ENCODE measurements at regions not wholly inside any gene's neighbourhood (a gene's known extent, or its start where the extent isn't known, plus 50 kb on each side); places are given as distances from the start of the nearest gene placed in this dataset.

- no peak overlapping the region for H3K27ac ChIP-seq (ENCODE audit: low read depth, low read length, poor library complexity, severe bottlenecking)
- TF ChIP-seq CTCF (conservative IDR thresholded peaks at IDR 0.05; ENCODE audit: low read depth, low read length) (no peak), EZH2 (IDR thresholded peaks at IDR 0.05; ENCODE audit: borderline replicate concordance, low read depth, low read length, poor library complexity, severe bottlenecking) (no peak)
- H3K4me1 ChIP-seq (ENCODE audit: insufficient read depth, low read length, poor library complexity, severe bottlenecking) = peaks cover 6% of the 10 kb centered on the region
- H3K9me3 ChIP-seq (ENCODE audit: low read depth, low read length, poor library complexity, severe bottlenecking) = no peaks in the 10 kb centered on the region
- no TSS peak for BruUV-seq (replicated peaks)
- intact Hi-C loops (cut with micrococcal nuclease; ENCODE audit: unreplicated experiment) = no loop called here
- no peak for DNase-seq (ENCODE audit: low spot score)
- no peak overlapping the region for H3K4me3 ChIP-seq (ENCODE audit: low read depth, low read length, poor library complexity, severe bottlenecking)
- ChIA-PET CTCF (no interaction called here), POLR2A (ENCODE audit: low non-redundant PET) (no interaction called here)
- no peaks in the 10 kb centered on the region for H3K36me3 ChIP-seq (ENCODE audit: insufficient read depth, low read length, poor library complexity, severe bottlenecking)
- no peaks in the 10 kb centered on the region for H3K27me3 ChIP-seq (replicated peaks; ENCODE audit: insufficient read depth, low read depth, low read length, poor library complexity)
These were observed 84.4 kb downstream of the UNC5CL start for GRCh38 chr6:40954446-40955177.

- TF ChIP-seq CTCF (conservative IDR thresholded peaks at IDR 0.05; ENCODE audit: low read depth, low read length) = no peak
- no peak for TF ChIP-seq EZH2 (IDR thresholded peaks at IDR 0.05; ENCODE audit: borderline replicate concordance, low read depth, low read length, poor library complexity, severe bottlenecking)
- Histone ChIP-seq H3K4me1 (ENCODE audit: insufficient read depth, low read length, poor library complexity, severe bottlenecking) (peaks cover 6% of the 10 kb centered on the region), H3K27me3 (replicated peaks; ENCODE audit: insufficient read depth, low read depth, low read length, poor library complexity) (no peaks in the 10 kb centered on the region), H3K27ac (ENCODE audit: low read depth, low read length, poor library complexity, severe bottlenecking) (no peak overlapping the region), H3K4me3 (ENCODE audit: low read depth, low read length, poor library complexity, severe bottlenecking) (no peak overlapping the region), H3K9me3 (ENCODE audit: low read depth, low read length, poor library complexity, severe bottlenecking) (no peaks in the 10 kb centered on the region), H3K36me3 (ENCODE audit: insufficient read depth, low read length, poor library complexity, severe bottlenecking) (no peaks in the 10 kb centered on the region)
- ChIA-PET POLR2A (ENCODE audit: low non-redundant PET) (no interaction called here), CTCF (no interaction called here)
- peak; percentile 31 for DNase-seq (ENCODE audit: low spot score)
- intact Hi-C loops (cut with micrococcal nuclease; ENCODE audit: unreplicated experiment) = no loop called here
- no TSS peak for BruUV-seq (replicated peaks)
These were observed 85.5 kb downstream of the UNC5CL start for GRCh38 chr6:40953486-40953885.

- TF ChIP-seq CTCF (conservative IDR thresholded peaks at IDR 0.05; ENCODE audit: low read depth, low read length) (no peak), EZH2 (IDR thresholded peaks at IDR 0.05; ENCODE audit: borderline replicate concordance, low read depth, low read length, poor library complexity, severe bottlenecking) (no peak)
- ChIA-PET POLR2A (ENCODE audit: low non-redundant PET) (no interaction called here), CTCF (no interaction called here)
- H3K9me3 ChIP-seq (ENCODE audit: low read depth, low read length, poor library complexity, severe bottlenecking) = no peaks in the 10 kb centered on the region
- BruUV-seq (replicated peaks) = no TSS peak
- no peaks in the 10 kb centered on the region for H3K36me3 ChIP-seq (ENCODE audit: insufficient read depth, low read length, poor library complexity, severe bottlenecking)
- H3K27me3 ChIP-seq (replicated peaks; ENCODE audit: insufficient read depth, low read depth, low read length, poor library complexity) = no peaks in the 10 kb centered on the region
- intact Hi-C loops (cut with micrococcal nuclease; ENCODE audit: unreplicated experiment) = no loop called here
- DNase-seq (ENCODE audit: low spot score) = no peak
- H3K27ac ChIP-seq (ENCODE audit: low read depth, low read length, poor library complexity, severe bottlenecking) = no peak overlapping the region
- H3K4me1 ChIP-seq (ENCODE audit: insufficient read depth, low read length, poor library complexity, severe bottlenecking) = peaks cover 6% of the 10 kb centered on the region
- H3K4me3 ChIP-seq (ENCODE audit: low read depth, low read length, poor library complexity, severe bottlenecking) = no peak overlapping the region
These were observed 87.9 kb downstream of the UNC5CL start for GRCh38 chr6:40950986-40951698.
